ENCODE measurements at regions not wholly inside any gene's neighbourhood (a gene's known extent, or its start where the extent isn't known, plus 50 kb on each side); places are given as distances from the start of the nearest gene placed in this dataset.
A peak's percentile ranks its signal among the peaks of the same experiment; 100 is the strongest.
"Not testable (repeated sequence)": the region's sequence is repeated elsewhere in the genome, so short reads cannot be mapped to it uniquely, and the experiment has no call there.

DNA sequence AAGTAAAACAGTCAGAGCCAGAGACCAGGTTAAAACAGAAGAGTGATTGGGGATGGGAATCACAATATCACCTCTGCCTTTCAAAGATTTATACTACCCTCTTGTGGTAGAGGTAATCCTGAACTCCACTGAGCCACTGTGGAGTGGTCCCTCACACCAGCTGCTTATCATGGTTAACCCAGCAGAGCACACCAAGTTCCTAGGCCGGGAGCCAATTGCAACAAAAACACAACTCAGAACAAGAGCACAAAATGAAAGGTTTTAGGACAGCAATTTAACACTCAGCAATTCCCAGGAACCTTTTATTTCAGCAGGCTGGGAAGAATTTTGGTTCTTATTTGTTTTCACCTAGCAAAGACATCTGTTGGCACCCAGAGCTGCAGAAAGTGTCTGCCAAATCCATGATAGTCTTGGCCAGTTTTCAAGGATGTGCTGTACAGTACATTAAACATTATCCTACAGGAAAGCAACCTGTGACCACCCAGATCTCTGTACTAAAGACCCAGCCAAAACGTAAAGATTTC, 220.5 kb upstream of the ATXN7L3B start:
- no peak for DNase-seq

DNA sequence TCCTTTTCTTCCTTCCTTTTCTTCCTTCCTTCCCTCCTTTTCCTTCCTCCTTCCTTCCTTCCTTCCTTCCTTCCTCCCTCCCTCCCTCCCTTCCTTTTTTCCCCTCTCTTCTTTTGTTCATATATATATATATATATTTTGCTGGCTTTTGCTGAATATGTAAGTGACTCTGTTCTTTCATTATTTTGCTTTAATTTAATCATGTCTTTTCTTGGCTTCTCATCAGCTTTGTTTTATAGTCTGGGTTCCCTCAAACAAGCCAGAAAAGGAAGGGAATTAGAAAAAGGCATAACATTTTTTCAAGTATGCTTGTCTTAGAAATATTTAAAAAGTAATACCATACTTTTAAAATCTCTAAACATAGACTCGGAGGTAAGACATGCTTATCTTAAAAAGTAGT, 219.9 kb upstream of the ATXN7L3B start:
- DNase-seq, result no peak

DNA sequence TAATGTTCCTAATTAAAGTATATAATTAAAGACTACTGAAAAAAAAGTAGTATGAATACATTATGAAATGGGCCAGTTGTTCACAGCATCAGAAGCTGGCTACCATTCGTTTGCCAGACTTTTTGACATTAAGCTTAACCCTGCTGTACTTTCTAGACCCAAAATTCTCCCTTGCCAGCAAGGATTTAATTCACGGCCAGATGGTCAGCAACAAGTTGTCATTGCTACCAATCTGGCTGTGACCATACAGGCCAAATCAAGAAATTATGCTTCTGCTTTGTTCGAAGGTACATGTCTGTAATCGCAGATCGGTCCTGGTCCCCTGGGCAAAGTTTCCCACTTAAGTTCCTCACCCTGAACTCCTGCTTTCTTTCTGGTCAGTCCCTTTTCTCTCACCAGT, 217.7 kb upstream of the ATXN7L3B start:
- DNase-seq, result no peak

DNA sequence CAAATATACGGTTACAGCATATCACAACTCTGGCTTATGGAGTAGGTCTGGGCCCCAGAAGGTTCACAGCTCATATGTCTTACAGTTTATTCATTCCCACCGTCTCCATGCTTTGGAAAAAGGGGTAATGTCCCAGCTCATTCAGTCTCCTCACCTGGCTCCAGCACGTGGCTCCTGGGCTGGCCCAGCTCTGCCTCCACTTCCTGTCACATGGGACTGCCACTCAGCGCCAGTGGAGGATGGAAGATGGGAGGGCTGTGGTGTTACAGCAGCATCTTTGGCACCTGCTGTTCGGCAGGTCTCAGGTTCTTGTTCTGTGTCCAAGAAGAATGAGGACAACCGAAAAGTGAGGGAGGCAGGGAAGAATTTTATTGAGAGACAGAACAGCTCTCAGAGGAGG, 216.3 kb upstream of the ATXN7L3B start:
- DNase-seq, result no peak

DNA sequence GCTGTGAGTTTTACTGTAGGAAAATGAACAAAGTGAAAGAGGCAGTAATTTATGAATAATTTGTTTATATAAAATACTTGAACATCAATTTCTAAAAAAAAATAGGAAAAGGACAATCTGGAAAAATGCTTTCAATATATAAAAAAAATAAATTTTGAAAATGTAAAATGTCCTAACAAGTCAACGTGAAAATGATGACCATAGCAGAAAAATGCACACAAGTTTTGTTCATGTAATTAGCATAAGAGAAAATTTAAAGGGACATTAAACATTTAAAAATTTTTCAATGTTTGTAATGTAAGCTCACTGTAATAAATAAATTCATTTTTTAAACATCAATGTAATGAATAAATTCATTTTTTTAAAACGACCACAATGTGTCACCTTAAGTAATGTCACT, 214.8 kb upstream of the ATXN7L3B start:
- DNase-seq, result no peak

DNA sequence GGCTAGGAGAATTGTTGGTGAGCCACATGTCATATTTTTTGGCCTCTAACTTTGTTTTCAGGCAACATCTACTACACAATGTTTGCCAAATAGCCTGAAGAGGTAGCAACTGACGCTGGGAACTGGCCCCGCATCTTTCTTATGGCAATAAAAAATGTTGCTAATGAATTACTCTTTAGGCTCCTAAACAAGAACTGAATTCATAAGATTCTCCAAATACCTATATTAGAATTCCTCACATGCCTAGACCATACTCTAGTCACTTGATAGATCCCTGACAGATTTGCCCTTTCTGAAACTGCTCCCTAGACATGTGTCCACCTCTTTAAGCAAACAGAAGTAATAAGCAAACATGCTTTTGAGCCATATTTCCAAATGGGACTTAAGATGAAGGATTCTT, 209.0 kb upstream of the ATXN7L3B start:
- DNase-seq, result no peak

DNA sequence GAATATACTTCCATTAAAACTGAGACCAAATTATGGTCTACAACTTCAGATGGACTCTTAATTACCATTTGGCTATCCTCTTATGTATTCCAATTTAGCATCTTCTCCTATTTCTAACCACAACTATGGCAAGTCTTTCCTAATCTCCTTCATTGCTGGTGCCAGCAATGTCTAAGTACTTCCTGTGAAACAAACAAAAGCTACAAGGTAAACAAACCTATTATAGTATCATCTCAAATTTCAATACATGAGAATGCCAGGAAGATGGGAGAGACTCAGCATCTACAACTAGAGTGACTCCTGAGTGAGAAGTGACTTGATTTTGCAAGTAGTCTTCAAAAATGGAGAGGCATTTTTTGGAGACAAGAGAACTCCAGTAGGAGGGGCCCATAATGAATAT, 202.9 kb upstream of the ATXN7L3B start:
- no peak for DNase-seq

DNA sequence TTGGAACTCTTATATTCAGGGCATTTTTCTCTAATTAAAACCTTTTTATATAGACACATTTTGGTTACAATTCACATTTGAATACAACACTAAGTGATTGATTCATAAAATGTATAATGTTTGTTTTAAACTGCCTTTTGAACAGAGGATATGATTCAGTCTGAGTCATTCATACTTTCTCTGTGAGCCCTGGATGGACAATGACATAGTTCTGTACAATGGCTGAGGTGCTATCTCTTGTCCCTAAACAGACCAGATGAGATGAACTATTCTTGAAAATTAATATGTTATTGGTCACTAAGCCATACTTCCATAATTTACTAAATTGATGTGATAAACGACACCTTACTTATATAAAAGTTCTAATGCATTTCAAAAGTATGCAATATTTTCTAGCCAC, 199.7 kb upstream of the ATXN7L3B start:
- no peak for DNase-seq

DNA sequence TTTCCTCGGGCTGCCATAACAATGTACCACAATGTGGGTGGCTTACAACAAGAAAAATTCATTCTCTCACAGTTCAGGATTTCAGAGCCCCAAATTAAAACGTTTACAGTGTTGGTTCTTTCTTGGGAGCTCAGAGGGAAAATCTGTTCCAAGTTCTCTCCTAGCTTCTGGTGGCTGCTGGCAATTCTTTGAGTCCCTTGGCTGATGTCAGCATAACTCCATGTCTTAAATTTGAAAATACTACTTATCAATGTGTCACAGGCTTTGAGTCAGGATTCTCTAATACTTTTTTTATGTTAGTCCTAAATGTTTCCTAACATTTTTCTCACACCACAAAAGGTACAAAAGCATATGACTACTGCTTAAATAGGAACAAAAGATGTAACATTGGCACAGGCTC, 198.4 kb upstream of the ATXN7L3B start:
- no peak for DNase-seq

DNA sequence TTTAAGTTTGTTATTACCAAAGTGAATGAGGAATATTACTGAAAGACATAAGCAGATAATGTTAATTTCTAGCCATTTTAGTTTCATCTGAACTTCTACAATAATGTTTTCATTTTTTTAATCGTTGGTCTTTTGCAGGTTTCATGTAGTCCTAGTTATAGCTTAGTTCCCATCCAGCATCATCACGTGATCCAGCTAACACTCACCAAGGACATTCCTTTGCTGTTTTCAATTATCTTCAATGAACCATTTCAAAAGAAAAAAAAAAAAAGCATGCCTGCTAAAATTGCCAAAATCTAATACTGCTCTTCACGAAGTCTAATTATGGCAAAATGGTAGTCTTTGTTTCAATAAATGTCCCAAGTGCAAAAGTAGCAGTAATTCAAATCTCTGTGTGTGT, 187.7 kb upstream of the ATXN7L3B start:
- DNase-seq, result no peak

DNA sequence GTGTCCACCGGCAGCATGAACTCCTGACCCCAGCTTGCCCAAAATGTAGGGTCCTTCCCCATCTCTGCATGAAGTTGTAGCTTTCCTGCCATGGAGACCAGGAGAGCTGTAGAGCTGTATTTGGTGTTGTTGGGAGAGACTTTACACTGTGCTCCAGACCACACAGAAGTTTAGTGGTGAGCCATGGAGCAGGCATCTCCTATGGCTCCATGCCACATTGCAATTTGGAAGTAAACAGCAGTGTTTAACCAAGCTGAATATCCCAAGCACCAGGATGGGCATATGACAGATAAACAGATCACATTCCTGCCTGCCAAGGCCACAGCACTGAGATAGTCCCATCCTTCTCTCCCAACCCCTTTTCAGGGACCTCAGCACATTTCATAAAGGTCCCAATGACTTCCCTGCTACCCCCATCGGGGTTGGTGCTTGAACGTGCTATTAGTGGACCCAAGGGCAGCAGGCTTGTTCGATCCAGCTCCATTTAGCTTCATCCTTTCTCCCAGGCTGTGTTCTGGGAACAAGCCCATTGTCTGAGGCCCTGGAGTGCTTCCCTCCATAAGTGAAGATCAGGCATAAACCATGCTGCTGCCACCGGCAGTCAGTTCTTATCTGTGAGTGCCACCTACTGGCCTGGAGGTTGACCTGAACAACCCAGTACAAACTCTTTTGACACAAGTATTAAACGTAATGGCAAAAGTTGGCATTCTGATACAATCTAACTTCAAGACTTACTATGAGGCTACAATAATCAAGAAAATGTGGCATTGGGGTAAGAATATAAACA, 172.3 kb upstream of the ATXN7L3B start:
- DNase-seq, result peak; percentile 3

DNA sequence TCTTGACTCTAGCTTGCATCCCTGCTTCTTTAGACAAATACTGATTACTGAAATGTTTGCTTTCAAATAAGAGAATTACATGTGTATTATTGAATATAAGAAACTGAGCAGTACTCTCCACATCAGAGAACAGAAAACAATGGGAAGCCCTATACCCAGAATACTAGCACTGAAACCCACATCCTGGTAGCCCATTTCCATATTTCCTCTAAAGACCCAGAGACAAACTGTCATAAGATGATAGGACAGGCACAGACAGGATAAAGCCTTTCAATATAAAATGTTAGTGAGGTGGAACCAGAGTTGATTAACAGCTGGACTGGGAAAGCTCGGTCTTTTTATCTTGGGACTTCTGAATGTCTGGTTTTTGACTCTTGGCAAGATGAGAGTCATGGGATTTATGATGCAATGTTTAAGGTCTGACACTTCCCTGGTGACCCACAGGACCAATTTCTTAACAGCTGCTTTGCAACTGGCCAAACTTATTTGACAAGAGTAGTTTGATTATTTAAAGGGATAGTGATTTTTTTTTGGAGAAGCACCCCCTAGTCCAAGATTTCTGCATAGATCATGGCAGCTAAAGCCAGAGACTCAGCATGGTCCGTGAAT, 166.9 kb upstream of the ATXN7L3B start:
- DNase-seq, result no peak

DNA sequence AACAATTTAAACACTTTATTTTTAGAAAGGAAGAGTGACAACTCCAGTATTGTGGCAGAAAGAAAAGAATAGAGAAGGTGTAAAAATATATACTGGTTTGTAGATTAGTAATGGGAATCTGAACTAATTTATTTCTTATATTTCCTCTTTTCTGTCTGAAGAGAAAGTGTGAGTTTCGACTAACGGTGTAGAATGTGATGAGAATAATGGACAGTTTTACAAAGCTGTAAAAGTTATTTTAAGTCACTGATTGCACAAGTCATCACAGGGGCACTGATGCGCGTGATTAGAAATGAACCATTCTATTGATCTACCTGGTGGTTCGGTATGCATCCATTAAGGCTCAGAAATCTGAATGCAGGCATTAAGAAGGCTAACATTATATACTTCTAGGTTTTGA, 158.5 kb upstream of the ATXN7L3B start:
- DNase-seq, result no peak

DNA sequence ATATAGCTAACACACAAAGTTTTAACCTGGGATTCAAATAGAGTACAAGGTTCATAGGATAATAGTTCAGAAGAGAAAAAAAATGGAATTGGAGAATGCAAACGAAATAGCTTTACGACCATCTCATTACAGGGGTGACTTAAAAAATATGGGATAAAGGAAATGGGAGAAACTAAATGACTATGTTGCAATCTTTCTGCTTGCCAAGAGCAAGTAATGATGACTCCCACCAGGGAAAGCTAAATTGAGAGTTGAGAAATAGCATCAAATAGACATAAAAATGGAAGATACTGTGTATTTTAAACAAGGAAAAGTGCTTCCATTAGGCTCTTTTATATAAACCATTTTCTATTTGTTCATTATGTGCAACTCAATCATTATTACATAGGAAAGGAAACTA, 155.7 kb upstream of the ATXN7L3B start:
- no peak for DNase-seq

DNA sequence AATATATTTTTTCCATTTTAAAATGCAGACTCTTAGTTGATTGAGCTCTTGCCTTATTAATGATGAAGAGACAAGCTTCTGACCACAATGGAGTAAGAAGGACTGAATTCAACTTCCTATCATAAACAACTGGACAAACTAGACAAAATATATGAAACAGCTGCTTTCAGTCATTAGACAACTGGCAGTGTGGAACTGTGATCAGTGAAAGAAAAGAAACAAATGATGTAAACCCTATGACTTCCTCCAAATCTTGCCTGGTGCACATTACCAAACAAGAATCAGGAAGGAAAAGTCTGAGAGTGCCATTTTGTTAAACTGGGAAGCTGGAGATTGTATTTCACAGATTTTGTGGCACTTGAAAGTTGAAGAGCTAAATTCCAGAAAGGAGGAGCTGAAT, 154.7 kb upstream of the ATXN7L3B start:
- DNase-seq, result no peak

DNA sequence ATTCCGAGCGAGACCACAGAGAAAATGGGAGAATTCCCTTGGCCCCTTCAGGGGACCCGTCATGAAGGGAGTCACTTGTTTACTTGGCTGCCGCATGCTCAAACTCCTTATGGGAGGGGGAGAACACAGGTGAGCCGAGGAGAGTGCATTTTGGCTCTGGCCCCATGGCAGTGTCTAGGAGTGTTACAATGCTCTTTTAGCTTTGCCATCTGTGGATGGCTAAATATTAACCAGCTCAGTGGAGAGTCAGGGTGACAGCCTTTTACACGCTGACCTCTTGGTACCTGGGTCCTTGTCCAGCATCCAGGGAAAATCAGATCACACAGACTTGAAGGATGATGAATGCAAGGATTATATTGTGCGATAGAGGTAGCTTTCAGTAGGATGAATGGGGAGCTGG, 146.4 kb upstream of the ATXN7L3B start:
- DNase-seq, result no peak

DNA sequence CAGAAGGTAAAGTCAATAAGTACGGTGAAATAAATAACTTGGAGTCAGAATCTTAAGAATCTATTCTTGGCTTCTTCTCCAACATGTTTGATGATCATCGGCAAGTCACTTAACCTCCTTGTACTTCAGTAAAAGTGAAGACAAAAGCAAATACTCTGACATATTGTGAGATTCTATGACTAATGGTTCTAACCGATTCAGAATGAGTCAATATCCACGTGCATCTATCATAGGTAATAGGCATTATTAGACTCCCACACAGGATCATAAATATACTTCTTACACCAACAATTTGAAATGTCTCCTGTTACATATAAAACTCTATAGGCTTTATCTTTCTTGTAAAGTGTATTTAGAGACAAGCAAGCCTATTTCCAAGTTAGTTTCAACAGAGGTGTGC, 144.4 kb upstream of the ATXN7L3B start:
- no peak for DNase-seq

DNA sequence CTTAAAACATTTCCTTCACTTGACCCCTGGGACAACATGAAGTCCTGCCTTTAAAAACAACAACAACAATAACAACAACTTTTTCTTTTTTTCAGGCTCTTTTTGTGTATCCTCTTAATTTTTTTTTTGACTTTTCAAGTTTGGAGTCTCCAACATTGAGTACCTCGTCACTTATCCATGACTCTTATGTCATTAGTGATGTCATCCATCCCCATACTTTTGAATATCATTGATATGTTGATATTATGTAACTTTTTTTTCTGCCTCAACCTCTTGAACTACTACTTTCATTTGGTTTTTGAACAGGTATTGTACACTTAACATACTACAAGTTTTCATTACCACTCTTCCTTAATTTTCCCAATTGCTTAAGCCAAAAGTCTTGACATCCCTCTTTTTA, 143.0 kb upstream of the ATXN7L3B start:
- no peak for DNase-seq

DNA sequence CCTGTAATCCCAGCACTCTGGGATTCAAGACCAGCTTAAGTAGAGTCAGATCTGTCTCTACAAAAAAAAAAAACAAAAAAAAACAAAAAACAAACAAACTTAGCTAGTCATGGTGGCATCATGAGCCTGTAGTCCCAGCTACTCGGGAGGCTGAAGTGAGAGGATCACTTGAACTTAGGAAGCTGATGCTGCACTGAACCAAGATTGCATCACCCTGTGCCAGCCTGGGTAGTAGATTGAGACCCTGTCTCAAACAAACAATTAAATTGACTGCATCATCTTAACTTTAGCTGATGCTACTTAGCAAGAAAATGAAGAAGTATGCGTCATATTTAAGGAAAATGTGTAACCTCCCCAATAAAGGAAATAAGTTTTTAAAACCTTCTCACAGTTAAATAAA, 136.6 kb upstream of the ATXN7L3B start:
- DNase-seq, result no peak

DNA sequence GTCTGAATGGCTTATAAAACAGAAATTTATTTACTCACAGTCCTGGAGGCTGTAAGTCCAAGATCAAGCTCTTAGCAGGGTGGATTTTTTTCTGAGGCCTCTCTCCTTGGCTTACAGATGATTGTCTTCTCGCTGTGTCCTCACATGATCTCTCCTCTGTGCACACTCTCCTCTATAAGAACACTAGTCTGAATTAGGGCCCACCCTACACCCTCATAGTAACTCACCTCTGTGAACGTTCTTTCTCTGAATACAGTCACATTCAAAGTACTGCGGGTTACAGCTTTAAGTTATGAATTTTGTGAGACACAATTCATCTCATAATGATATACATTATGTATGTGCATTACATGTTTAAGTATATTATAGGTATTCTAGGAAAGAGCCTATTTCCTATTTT, 135.7 kb upstream of the ATXN7L3B start:
- DNase-seq, result no peak

DNA sequence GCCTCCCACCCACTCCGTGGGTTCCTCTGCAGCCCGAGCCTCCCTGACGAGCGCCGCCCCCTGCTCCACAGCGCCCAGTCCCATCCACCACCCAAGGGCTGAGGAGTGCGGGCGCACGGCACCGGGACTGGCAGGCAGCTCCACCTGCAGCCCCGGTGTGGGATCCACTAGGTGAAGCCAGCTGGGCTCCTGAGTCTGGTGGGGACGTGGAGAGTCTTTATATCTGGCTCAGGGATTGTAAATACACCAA, 134.5 kb upstream of the ATXN7L3B start:
- DNase-seq, result not testable (repeated sequence)

DNA sequence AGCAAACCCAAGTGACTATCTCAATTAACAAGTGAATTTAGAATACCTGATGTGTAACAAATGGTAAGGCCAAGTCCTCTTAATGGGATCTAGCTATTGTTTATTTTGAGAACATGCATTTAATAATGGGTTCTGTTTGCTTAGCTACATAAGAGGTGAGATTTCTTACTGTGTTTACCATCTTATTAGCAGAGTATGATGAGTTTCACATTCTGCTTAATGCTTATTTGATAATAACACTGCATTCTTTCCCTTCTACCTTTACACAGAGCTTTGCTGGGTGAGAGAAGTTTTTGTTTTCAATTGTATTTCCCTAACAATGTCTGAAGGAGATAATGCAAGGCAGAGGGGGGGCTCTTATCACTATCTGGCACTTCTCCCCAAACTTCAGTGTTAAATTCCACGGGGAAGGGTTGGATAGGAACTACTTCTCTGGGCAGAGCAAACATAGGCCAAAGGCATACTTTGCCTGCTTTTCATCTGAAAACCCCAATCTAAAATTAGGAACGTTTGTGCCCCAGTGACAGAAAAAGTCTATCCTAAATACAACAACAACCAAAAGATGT, 129.0 kb upstream of the ATXN7L3B start:
- no peak for DNase-seq

DNA sequence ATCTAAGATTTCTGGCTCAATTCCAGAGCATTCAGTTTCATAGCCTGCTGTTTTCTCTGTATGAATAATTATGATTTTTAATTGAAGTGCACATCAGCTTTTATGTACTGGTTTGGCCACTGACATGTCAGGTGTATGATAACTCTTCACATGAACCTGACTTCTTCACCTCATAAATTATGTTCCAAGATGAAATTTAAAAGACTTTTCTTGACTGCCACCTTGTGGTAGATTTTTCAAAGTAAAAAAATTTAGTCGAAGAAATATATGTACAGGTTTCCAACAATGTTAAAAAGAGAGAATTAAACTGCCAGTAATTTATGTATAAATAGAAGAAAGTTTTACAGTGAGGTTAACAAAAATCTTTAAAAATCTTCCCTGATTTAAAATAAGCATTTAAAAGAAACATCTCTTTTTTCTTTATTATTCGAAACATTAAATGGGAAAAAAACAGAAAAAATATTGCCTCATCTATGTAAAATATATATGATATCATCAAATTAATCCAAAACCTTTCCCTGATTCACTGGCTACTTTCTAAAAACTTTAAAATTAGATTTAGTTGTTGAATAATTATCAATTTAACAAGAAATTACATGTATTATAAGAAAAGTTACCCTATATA, 124.9 kb upstream of the ATXN7L3B start:
- no peak for DNase-seq

DNA sequence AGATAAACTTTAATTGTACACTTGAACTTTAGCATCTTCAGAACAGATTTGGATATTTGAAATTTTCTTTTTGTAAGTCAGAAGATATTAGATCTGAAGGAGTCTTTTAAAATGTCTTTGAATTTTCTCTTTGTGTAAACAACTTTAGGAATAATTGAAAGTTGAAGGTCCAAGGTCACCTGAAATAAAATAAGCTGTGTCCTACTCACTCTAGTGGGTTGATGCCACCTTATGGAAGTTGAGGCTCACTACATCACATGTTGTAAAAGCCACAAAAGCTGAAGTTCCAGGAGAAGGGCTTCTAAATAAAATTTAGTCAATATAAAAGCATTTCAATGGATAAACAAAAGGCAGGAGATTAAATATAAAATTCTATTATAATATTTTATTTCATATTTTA, 122.0 kb upstream of the ATXN7L3B start:
- no peak for DNase-seq

All from NK-92 treated with Interleukin-12 subunit alpha and Interleukin-12 subunit beta, amount 100 ng/mL, for 24 hours (cell line).